ENCODE measurements at regions not wholly inside any gene's neighbourhood (a gene's known extent, or its start where the extent isn't known, plus 50 kb on each side); places are given as distances from the start of the nearest gene placed in this dataset.

DNA sequence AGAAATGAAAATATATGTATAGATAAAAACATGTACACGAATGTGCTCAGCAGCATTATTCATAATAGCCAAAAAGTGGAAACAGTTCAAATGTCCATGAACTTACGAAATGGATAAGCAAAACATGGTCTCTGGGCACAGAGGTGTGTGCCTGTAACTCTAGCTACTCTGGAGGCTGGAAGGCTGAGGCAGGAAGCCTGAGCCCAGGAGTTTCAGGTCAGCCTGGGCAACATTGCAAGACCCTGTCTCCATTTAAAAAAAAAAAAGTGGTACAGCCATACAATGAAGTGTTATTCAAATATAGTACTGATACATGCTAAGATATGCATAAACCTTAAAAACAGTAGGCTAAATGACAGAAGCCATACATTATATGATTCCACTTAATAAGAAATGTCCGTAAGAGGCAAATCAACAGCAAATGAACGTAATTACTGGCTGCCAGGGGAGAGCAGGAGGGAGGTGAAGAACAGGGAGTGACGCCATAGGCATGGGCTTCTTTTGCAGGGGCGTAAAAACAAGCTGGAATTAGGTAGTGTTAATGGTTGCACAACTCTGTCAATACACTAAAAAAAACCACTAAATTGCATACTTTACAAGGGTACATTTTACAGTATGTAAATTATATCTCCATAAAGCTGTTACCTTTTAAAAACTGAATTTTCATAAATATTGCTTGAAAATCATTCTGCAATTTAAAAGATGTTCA is 87.2 kb upstream of the PLEKHM1 start:
- dilution Hi-C loops (cut with MboI; ENCODE audit: extremely low pct_ligation_motif_present, low sequenced_read_pairs) (no loop called here), intact Hi-C loops (cut with micrococcal nuclease) (no loop called here)
- Histone ChIP-seq H3K9ac (replicated peaks; ENCODE audit: extremely low read depth, insufficient read depth, low read length) (no peak overlapping the region), H3K4me3 (replicated peaks in 1 of 3; ENCODE audit: insufficient read depth in 1 of 3, low read depth in 1 of 3, low read length in 3 of 3) (no peak overlapping the region), H2AFZ (ENCODE audit: low read depth, low read length) (no peak overlapping the region), H3K9me3 (replicated peaks; ENCODE audit: control insufficient read depth, insufficient read depth, low read length) (no peaks in the 10 kb centered on the region), H3K27me3 (ENCODE audit: control insufficient read depth in 2 of 2, insufficient read depth in 2 of 2, low read length in 2 of 2) (no peaks in the 10 kb centered on the region), H4K20me1 (replicated peaks; ENCODE audit: control insufficient read depth, extremely low read depth, insufficient read depth, low read length) (peaks cover 8% of the 10 kb centered on the region), H3K4me2 (ENCODE audit: insufficient read depth, low read length) (no peak overlapping the region), H3K27ac (ENCODE audit: insufficient read depth, low read depth, low read length) (no peak overlapping the region), H3K4me1 (ENCODE audit: control insufficient read depth, extremely low read depth, insufficient read depth, low read length) (no peaks in the 10 kb centered on the region), H3K9me1 (replicated peaks; ENCODE audit: control insufficient read depth, extremely low read depth, insufficient read depth, low read length) (no peaks in the 10 kb centered on the region), H3K36me3 (ENCODE audit: control insufficient read depth in 2 of 2, extremely low read depth in 1 of 2, insufficient read depth in 2 of 2, low read length in 2 of 2) (peaks cover 0 to 6% of the 10 kb centered on the region in 2 experiments), H3K79me2 (ENCODE audit: control insufficient read depth, insufficient read depth, low read length) (peaks cover 81% of the 10 kb centered on the region)
- FAIRE-seq (no peak), DNase-seq (ENCODE audit: low read depth, low spot score) (no peak)
- CTCF ChIA-PET = no interaction called here
- POLR2A ChIA-PET = no interaction called here
- BruUV-seq (replicated peaks) = no TSS peak
- TF ChIP-seq POLR2AphosphoS5 (IDR thresholded peaks at IDR 0.05; ENCODE audit: insufficient read depth, low read depth, low read length) = no peak
- TF ChIP-seq, protein P1, sequence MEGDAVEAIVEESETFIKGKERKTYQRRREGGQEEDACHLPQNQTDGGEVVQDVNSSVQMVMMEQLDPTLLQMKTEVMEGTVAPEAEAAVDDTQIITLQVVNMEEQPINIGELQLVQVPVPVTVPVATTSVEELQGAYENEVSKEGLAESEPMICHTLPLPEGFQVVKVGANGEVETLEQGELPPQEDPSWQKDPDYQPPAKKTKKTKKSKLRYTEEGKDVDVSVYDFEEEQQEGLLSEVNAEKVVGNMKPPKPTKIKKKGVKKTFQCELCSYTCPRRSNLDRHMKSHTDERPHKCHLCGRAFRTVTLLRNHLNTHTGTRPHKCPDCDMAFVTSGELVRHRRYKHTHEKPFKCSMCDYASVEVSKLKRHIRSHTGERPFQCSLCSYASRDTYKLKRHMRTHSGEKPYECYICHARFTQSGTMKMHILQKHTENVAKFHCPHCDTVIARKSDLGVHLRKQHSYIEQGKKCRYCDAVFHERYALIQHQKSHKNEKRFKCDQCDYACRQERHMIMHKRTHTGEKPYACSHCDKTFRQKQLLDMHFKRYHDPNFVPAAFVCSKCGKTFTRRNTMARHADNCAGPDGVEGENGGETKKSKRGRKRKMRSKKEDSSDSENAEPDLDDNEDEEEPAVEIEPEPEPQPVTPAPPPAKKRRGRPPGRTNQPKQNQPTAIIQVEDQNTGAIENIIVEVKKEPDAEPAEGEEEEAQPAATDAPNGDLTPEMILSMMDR (IDR thresholded peaks at IDR 0.05; ENCODE audit: extremely low read depth in 1 of 2, insufficient read depth in 1 of 2, low read depth in 1 of 2, low read length in 2 of 2) = no peak
- TF ChIP-seq POLR2A (IDR thresholded peaks at IDR 0.05; ENCODE audit: low read depth, low read length) = no peak
- no peak for TF ChIP-seq MYC (IDR thresholded peaks at IDR 0.05; ENCODE audit: low read depth, low read length)
- TF ChIP-seq EZH2 (IDR thresholded peaks at IDR 0.05; ENCODE audit: borderline replicate concordance, low read depth, low read length, severe bottlenecking) = no peak
- TF ChIP-seq, protein P2, sequence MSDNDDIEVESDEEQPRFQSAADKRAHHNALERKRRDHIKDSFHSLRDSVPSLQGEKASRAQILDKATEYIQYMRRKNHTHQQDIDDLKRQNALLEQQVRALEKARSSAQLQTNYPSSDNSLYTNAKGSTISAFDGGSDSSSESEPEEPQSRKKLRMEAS (IDR thresholded peaks at IDR 0.05; ENCODE audit: insufficient read depth, insufficient read length) = no peak
- no peak for TF ChIP-seq JUN (IDR thresholded peaks at IDR 0.05; ENCODE audit: borderline replicate concordance, insufficient read depth, insufficient read length, low read depth)
- no peak for TF ChIP-seq FOS (IDR thresholded peaks at IDR 0.05; ENCODE audit: borderline replicate concordance, insufficient read depth, low read length)
- no peak for TF ChIP-seq GATA2 (IDR thresholded peaks at IDR 0.05; ENCODE audit: insufficient read depth, insufficient read length, low read depth, low read length)
